Hepatocyte (in vitro differentiated cells): ENCODE measurements at regions not wholly inside any gene's neighbourhood (a gene's known extent, or its start where the extent isn't known, plus 50 kb on each side); places are given as distances from the start of the nearest gene placed in this dataset.

Experiments used
- DNase-seq: peaks from one replicate; pipeline ENCODE4 v3.0.0-alpha.2; 2016; ENCODE audit warnings: low spot score
- H2AFZ ChIP-seq: fragments of 200-600 bp; sonication (generic); 2 replicates; pipeline ENCODE4 v1.6.0; 2016; ENCODE audit warnings: antibody characterized with exemption, mild to moderate bottlenecking
- H3K27ac ChIP-seq: fragments of 200-600 bp; sonication (generic); 2 replicates; pipeline ENCODE4 v1.5.1; 2016; ENCODE audit warnings: mild to moderate bottlenecking
- H3K27me3 ChIP-seq: fragments of 200-600 bp; sonication (generic); 2 replicates; pipeline ENCODE4 v1.6.1; 2016
- H3K36me3 ChIP-seq: fragments of 200-600 bp; sonication (generic); replicated peaks from 2 replicates; pipeline ENCODE4 v1.5.1; 2016; ENCODE audit warnings: low read depth; ENCODE audit not compliant: insufficient read depth
- H3K4me1 ChIP-seq: fragments of 200-600 bp; sonication (generic); 2 replicates; pipeline ENCODE4 v1.5.1; 2016; ENCODE audit warnings: mild to moderate bottlenecking, moderate library complexity; ENCODE audit not compliant: insufficient read depth
- H3K4me2 ChIP-seq: fragments of 200-600 bp; sonication (generic); 2 replicates; pipeline ENCODE4 v1.6.0; 2016
- H3K4me3 ChIP-seq: fragments of 200-600 bp; sonication (generic); 2 replicates; pipeline ENCODE4 v1.5.1; 2016; ENCODE audit warnings: mild to moderate bottlenecking
- H3K79me2 ChIP-seq: fragments of 200-600 bp; sonication (generic); 2 replicates; pipeline ENCODE4 v1.6.0; 2017; ENCODE audit warnings: mild to moderate bottlenecking
- H3K9me2 ChIP-seq: fragments of 200-600 bp; sonication (generic); replicated peaks from 2 replicates; pipeline ENCODE4 v1.6.0; 2017; ENCODE audit warnings: mild to moderate bottlenecking; ENCODE audit not compliant: insufficient read depth
- H3K9me3 ChIP-seq: fragments of 200-600 bp; sonication (generic); 2 replicates; pipeline ENCODE4 v1.5.1; 2016; ENCODE audit warnings: low read depth, mild to moderate bottlenecking
- H4K20me1 ChIP-seq: fragments of 200-600 bp; sonication (generic); 2 replicates; pipeline ENCODE4 v1.6.0; 2016; ENCODE audit warnings: mild to moderate bottlenecking; ENCODE audit not compliant: insufficient read depth, poor library complexity, severe bottlenecking
- EZH2 ChIP-seq: fragments of 200-600 bp; sonication (generic); IDR thresholded peaks from 2 replicates; pipeline ENCODE4 v1.6.1; 2016; ENCODE audit warnings: antibody characterized with exemption, mild to moderate bottlenecking, borderline replicate concordance
- EZH2phosphoT487 ChIP-seq: fragments of 200-600 bp; sonication (generic); IDR thresholded peaks from one replicate; pipeline ENCODE4 v1.6.1; 2018; ENCODE audit warnings: antibody characterized with exemption, mild to moderate bottlenecking, low read depth, moderate library complexity; ENCODE audit not compliant: unreplicated experiment, severe bottlenecking
- WGBS: methylation state at CpG from one replicate; pipeline ENCODE4 v1.1.6; 2016; ENCODE audit warnings: low lambda C conversion rate; ENCODE audit errors: missing lambda C conversion rate; 5-methylcytosine and 5-hydroxymethylcytosine counted together
- TF ChIP-seq, protein P1 (sequence below): fragments of 200-600 bp; sonication (generic); IDR thresholded peaks from 2 replicates; pipeline ENCODE4 v1.5.1; 2016; ENCODE audit warnings: antibody characterized with exemption, mild to moderate bottlenecking; ENCODE audit not compliant: poor library complexity

DNA sequence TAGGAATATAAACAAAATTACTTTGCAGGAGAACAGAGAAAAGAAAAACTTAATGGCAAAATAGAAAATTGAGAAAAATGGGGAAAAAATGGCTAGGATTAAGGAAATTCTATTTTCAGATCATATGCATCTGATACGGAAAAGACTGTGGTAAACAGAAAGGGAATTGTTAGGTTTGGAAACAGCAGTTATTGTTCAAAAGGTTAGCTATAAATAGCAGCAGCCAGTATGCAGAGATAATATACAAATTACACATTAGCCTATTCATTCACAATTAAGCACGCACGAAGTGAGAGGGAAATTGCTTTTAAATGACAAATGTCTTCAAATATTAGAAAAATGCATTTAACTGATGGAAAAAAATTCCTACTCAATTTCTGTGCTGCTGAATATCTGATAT lies 224.1 kb upstream of the FAM3C start:
- TF ChIP-seq, protein P1, sequence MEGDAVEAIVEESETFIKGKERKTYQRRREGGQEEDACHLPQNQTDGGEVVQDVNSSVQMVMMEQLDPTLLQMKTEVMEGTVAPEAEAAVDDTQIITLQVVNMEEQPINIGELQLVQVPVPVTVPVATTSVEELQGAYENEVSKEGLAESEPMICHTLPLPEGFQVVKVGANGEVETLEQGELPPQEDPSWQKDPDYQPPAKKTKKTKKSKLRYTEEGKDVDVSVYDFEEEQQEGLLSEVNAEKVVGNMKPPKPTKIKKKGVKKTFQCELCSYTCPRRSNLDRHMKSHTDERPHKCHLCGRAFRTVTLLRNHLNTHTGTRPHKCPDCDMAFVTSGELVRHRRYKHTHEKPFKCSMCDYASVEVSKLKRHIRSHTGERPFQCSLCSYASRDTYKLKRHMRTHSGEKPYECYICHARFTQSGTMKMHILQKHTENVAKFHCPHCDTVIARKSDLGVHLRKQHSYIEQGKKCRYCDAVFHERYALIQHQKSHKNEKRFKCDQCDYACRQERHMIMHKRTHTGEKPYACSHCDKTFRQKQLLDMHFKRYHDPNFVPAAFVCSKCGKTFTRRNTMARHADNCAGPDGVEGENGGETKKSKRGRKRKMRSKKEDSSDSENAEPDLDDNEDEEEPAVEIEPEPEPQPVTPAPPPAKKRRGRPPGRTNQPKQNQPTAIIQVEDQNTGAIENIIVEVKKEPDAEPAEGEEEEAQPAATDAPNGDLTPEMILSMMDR = no peak
- TF ChIP-seq EZH2 (no peak), EZH2phosphoT487 (no peak)
- no peaks in the 10 kb centered on the region for H3K79me2 ChIP-seq
- H3K27ac ChIP-seq = no peak overlapping the region
- no peak for DNase-seq
- no peaks in the 10 kb centered on the region for H3K4me1 ChIP-seq
- no peaks in the 10 kb centered on the region for H4K20me1 ChIP-seq
- no peak overlapping the region for H3K4me3 ChIP-seq
- H3K4me2 ChIP-seq = no peak overlapping the region
- H3K9me2 ChIP-seq = no peaks in the 10 kb centered on the region
- H2AFZ ChIP-seq = no peak overlapping the region
- 87% methylated on average over 3 of the region's 3 CpGs for WGBS
- H3K27me3 ChIP-seq = no peaks in the 10 kb centered on the region
- no peaks in the 10 kb centered on the region for H3K36me3 ChIP-seq
- H3K9me3 ChIP-seq = no peaks in the 10 kb centered on the region

DNA sequence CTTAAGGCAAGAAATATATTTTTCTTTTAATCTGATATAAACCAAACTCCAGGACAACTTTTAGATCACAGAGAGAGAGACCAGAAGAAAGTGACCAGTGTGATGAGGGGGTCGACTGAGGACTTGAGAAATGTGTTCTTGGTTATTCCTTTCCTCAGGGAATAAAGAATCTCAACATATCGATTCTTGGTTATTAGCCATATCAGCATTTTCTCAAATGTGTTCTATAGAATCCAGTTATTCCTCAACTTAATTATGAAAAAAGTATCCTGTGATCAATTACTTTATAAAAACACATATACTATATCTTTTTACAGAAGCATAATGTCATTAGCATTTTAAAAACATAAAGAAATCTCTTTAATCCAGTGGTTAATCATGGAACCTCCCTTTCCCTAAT lies 222.1 kb upstream of the FAM3C start:
- H3K79me2 ChIP-seq = no peaks in the 10 kb centered on the region
- no peak for DNase-seq
- WGBS = 98% methylated on average over 2 of the region's 2 CpGs
- TF ChIP-seq, protein P1 = no peak
- no peak for TF ChIP-seq EZH2
- TF ChIP-seq EZH2phosphoT487 = no peak
- no peaks in the 10 kb centered on the region for H3K36me3 ChIP-seq
- H4K20me1 ChIP-seq = no peaks in the 10 kb centered on the region
- H3K27me3 ChIP-seq = no peaks in the 10 kb centered on the region
- no peak overlapping the region for H2AFZ ChIP-seq
- H3K27ac ChIP-seq = no peak overlapping the region
- H3K9me2 ChIP-seq = no peaks in the 10 kb centered on the region
- no peak overlapping the region for H3K4me2 ChIP-seq
- no peaks in the 10 kb centered on the region for H3K9me3 ChIP-seq
- no peak overlapping the region for H3K4me3 ChIP-seq
- H3K4me1 ChIP-seq = no peaks in the 10 kb centered on the region

DNA sequence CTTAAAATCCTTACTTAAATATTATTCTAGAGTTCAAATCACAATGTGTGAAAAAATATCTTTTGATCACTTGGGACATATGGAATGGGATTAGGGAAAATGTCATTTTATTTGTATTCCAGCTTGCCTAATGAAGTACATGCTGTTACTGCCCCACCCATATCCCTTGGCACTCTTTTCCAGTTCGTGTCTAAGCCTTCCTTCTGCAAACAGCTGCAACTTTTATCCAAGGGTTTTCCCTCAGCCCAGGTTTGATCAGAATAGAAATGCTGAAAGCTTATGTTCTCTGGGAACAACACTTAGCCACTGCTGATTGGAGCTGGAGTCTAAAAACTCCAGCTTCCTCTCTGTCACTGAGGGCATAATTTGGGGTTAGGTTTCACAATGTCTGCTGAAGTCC lies 214.1 kb upstream of the FAM3C start:
- Histone ChIP-seq H3K4me3 (no peak overlapping the region), H3K27me3 (no peaks in the 10 kb centered on the region), H3K79me2 (no peaks in the 10 kb centered on the region), H3K36me3 (no peaks in the 10 kb centered on the region), H2AFZ (no peak overlapping the region), H3K4me1 (peaks cover 7% of the 10 kb centered on the region), H3K9me2 (no peaks in the 10 kb centered on the region), H4K20me1 (no peaks in the 10 kb centered on the region), H3K4me2 (no peak overlapping the region), H3K27ac (no peak overlapping the region), H3K9me3 (no peaks in the 10 kb centered on the region)
- no peak for TF ChIP-seq EZH2
- 35% methylated on average over 1 of the region's 1 CpG for WGBS
- no peak for DNase-seq

DNA sequence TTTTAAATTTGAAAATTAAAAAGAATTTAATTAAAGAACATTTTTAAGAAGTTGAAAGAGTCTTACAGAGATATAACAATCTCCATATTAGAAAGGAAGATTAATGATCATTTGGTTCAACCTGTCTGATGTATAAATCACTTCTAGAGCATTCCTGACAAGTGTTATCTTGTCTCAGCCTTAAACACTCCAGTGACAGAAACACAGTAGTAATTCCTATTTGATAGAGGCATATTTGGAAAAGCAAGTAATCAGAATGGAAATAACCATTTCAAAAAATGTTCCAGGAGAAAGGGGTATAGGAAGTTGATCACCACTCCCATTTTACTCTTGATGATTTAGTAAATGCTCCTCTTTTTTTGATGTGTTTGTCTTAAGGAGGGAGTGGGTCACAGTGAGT lies 213.1 kb upstream of the FAM3C start:
- Histone ChIP-seq H4K20me1 (no peaks in the 10 kb centered on the region), H3K4me2 (no peak overlapping the region), H2AFZ (no peak overlapping the region), H3K9me2 (no peaks in the 10 kb centered on the region), H3K4me3 (no peak overlapping the region), H3K27me3 (no peaks in the 10 kb centered on the region), H3K36me3 (no peaks in the 10 kb centered on the region), H3K27ac (no peak overlapping the region), H3K4me1 (peaks cover 14% of the 10 kb centered on the region), H3K79me2 (no peaks in the 10 kb centered on the region), H3K9me3 (no peaks in the 10 kb centered on the region)
- no peak for DNase-seq
- TF ChIP-seq EZH2phosphoT487 (no peak), EZH2 (no peak)
- TF ChIP-seq, protein P1 = no peak
